ENCODE measurements at regions not wholly inside any gene's neighbourhood (a gene's known extent, or its start where the extent isn't known, plus 50 kb on each side); places are given as distances from the start of the nearest gene placed in this dataset.

DNA sequence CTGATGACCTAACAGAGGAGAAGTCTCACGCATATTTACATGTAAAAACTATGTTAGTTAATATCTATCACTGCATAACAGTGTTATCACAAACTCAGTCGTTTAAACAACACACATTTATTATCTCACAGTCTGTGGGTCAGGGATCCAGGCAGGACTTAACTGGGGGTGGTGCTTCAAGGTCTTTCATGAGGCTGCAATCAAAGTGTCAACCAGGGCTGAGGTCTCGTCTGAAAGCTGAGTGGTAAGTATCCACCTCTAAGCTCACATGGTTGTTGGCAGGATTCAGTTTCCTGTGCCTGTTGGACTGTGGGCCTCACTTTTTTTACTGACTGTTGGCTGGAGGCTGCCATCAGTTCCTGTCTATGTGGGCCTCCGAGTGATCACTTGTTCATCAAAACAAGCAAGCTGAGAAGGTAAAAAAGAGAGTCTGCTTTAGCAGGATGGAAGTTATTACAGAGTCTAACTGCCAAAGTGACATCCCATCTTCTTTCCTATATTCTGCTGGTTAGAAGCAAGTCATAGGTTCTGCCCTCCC is 188.6 kb downstream of the CARTPT start (continued):
- TF ChIP-seq, protein P1, sequence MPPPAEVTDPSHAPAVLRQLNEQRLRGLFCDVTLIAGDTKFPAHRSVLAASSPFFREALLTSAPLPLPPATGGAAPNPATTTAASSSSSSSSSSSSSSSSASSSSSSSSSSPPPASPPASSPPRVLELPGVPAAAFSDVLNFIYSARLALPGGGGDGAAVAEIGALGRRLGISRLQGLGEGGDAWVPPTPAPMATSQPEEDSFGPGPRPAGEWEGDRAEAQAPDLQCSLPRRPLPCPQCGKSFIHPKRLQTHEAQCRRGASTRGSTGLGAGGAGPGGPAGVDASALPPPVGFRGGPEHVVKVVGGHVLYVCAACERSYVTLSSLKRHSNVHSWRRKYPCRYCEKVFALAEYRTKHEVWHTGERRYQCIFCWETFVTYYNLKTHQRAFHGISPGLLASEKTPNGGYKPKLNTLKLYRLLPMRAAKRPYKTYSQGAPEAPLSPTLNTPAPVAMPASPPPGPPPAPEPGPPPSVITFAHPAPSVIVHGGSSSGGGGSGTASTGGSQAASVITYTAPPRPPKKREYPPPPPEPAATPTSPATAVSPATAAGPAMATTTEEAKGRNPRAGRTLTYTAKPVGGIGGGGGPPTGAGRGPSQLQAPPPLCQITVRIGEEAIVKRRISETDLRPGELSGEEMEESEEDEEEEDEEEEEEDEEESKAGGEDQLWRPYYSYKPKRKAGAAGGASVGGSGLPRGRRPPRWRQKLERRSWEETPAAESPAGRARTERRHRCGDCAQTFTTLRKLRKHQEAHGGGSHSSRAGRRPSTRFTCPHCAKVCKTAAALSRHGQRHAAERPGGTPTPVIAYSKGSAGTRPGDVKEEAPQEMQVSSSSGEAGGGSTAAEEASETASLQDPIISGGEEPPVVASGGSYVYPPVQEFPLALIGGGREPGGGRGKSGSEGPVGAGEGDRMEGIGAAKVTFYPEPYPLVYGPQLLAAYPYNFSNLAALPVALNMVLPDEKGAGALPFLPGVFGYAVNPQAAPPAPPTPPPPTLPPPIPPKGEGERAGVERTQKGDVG (CRISPR knock-in tag; IDR thresholded peaks at IDR 0.05; ENCODE audit: borderline replicate concordance): no peak
- TF ChIP-seq, protein P2, sequence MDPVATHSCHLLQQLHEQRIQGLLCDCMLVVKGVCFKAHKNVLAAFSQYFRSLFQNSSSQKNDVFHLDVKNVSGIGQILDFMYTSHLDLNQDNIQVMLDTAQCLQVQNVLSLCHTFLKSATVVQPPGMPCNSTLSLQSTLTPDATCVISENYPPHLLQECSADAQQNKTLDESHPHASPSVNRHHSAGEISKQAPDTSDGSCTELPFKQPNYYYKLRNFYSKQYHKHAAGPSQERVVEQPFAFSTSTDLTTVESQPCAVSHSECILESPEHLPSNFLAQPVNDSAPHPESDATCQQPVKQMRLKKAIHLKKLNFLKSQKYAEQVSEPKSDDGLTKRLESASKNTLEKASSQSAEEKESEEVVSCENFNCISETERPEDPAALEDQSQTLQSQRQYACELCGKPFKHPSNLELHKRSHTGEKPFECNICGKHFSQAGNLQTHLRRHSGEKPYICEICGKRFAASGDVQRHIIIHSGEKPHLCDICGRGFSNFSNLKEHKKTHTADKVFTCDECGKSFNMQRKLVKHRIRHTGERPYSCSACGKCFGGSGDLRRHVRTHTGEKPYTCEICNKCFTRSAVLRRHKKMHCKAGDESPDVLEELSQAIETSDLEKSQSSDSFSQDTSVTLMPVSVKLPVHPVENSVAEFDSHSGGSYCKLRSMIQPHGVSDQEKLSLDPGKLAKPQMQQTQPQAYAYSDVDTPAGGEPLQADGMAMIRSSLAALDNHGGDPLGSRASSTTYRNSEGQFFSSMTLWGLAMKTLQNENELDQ (CRISPR knock-in tag; IDR thresholded peaks at IDR 0.05; ENCODE audit: borderline replicate concordance): no peak
- TF ChIP-seq TBP (CRISPR knock-in tag; IDR thresholded peaks at IDR 0.05): no peak
- no peak for TF ChIP-seq FOXK2 (IDR thresholded peaks at IDR 0.05)

DNA sequence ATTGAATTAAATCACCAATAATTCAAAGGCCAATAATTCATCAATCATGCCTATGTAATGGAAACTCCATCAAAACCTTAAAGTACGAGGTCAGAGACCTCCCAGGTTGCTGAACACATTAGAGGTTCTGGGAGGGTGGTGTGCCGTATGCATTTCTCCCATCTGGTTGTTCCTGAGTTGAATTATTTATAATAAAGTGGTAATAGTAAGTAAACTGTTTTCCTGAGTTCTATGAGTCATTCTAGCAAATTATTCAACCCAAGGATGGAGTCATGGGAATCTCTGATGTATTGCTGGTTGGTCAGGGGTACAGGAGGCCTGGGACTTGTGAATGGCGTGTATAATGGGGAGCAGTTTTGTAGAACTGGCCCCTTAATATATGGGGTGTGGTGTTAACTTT is 191.7 kb downstream of the CARTPT start:
- no TSS peak for BruUV-seq (replicated peaks)
- H3K27me3 ChIP-seq (ENCODE audit: control insufficient read depth in 1 of 2, insufficient read depth in 2 of 2, low read length in 2 of 2): no peaks in the 10 kb centered on the region
- peaks cover 7% of the 10 kb centered on the region for H3K4me1 ChIP-seq (ENCODE audit: insufficient read depth, low read length)
- H3K4me2 ChIP-seq (ENCODE audit: low read depth, low read length): no peak overlapping the region
- H3K9ac ChIP-seq (ENCODE audit: insufficient read depth, low read depth, low read length): no peak overlapping the region
- no peak overlapping the region for H2AFZ ChIP-seq (ENCODE audit: low read length)
- no peak overlapping the region for H3K4me3 ChIP-seq (replicated peaks in 1 of 3; ENCODE audit: insufficient read depth in 1 of 3, low read depth in 2 of 3, low read length in 3 of 3)
- CTCF ChIA-PET (ENCODE audit: low intra/inter-chr PET ratio, low total read pairs): no interaction called here
- intact Hi-C loops (cut with micrococcal nuclease; ENCODE audit: unreplicated experiment) (no loop called here), in situ Hi-C loops (cut with HindIII; ENCODE audit: extremely low pct_ligation_motif_present, low pct_unique_long_range_greater_than_20kb) (no loop called here)
- H3K27ac ChIP-seq (ENCODE audit: extremely low read length, insufficient read depth, low read length): no peak overlapping the region
- ATAC-seq (no peak), FAIRE-seq (no peak), DNase-seq (ENCODE audit: low spot score) (no peak)
- 18% methylated on average over 3 of the region's 3 CpGs for WGBS (ENCODE audit: low lambda C conversion rate)
- H4K20me1 ChIP-seq (ENCODE audit: insufficient read depth, low read length): no peaks in the 10 kb centered on the region
- no peaks in the 10 kb centered on the region for H3K9me3 ChIP-seq (ENCODE audit: low read length)
- no peaks in the 10 kb centered on the region for H3K79me2 ChIP-seq (ENCODE audit: insufficient read depth, low read length)
- POLR2A ChIA-PET: no interaction called here
- H3K36me3 ChIP-seq (replicated peaks in 1 of 2; ENCODE audit: control insufficient read depth in 1 of 2, insufficient read depth in 2 of 2, low read length in 2 of 2): no peaks in the 10 kb centered on the region
- TF ChIP-seq NPAS2 (CRISPR knock-in tag; IDR thresholded peaks at IDR 0.05; ENCODE audit: borderline replicate concordance) (no peak), ZNF790 (CRISPR knock-in tag; IDR thresholded peaks at IDR 0.05; ENCODE audit: borderline replicate concordance) (no peak), ZNF749 (CRISPR knock-in tag; IDR thresholded peaks at IDR 0.05; ENCODE audit: borderline replicate concordance) (no peak), KLF16 (CRISPR knock-in tag; IDR thresholded peaks at IDR 0.05) (no peak), SNAI1 (CRISPR knock-in tag; IDR thresholded peaks at IDR 0.05; ENCODE audit: borderline replicate concordance) (no peak), ISL2 (CRISPR knock-in tag; IDR thresholded peaks at IDR 0.05) (no peak), MEF2D (CRISPR knock-in tag; IDR thresholded peaks at IDR 0.05) (no peak)
- TF ChIP-seq, protein P3, sequence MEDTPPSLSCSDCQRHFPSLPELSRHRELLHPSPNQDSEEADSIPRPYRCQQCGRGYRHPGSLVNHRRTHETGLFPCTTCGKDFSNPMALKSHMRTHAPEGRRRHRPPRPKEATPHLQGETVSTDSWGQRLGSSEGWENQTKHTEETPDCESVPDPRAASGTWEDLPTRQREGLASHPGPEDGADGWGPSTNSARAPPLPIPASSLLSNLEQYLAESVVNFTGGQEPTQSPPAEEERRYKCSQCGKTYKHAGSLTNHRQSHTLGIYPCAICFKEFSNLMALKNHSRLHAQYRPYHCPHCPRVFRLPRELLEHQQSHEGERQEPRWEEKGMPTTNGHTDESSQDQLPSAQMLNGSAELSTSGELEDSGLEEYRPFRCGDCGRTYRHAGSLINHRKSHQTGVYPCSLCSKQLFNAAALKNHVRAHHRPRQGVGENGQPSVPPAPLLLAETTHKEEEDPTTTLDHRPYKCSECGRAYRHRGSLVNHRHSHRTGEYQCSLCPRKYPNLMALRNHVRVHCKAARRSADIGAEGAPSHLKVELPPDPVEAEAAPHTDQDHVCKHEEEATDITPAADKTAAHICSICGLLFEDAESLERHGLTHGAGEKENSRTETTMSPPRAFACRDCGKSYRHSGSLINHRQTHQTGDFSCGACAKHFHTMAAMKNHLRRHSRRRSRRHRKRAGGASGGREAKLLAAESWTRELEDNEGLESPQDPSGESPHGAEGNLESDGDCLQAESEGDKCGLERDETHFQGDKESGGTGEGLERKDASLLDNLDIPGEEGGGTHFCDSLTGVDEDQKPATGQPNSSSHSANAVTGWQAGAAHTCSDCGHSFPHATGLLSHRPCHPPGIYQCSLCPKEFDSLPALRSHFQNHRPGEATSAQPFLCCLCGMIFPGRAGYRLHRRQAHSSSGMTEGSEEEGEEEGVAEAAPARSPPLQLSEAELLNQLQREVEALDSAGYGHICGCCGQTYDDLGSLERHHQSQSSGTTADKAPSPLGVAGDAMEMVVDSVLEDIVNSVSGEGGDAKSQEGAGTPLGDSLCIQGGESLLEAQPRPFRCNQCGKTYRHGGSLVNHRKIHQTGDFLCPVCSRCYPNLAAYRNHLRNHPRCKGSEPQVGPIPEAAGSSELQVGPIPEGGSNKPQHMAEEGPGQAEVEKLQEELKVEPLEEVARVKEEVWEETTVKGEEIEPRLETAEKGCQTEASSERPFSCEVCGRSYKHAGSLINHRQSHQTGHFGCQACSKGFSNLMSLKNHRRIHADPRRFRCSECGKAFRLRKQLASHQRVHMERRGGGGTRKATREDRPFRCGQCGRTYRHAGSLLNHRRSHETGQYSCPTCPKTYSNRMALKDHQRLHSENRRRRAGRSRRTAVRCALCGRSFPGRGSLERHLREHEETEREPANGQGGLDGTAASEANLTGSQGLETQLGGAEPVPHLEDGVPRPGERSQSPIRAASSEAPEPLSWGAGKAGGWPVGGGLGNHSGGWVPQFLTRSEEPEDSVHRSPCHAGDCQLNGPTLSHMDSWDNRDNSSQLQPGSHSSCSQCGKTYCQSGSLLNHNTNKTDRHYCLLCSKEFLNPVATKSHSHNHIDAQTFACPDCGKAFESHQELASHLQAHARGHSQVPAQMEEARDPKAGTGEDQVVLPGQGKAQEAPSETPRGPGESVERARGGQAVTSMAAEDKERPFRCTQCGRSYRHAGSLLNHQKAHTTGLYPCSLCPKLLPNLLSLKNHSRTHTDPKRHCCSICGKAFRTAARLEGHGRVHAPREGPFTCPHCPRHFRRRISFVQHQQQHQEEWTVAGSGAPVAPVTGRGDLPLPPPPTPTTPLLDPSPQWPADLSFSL (CRISPR knock-in tag; IDR thresholded peaks at IDR 0.05): no peak
